Cardiac muscle cell (in vitro differentiated cells and primary cell): ENCODE measurements at regions not wholly inside any gene's neighbourhood (a gene's known extent, or its start where the extent isn't known, plus 50 kb on each side); places are given as distances from the start of the nearest gene placed in this dataset.

ENCODE experiments used
- DNase-seq, 2 donors: peaks; one replicate each; pipeline versions ENCODE4 v3.0.0 to v3.0.0-alpha.2; 2010 to 2017; ENCODE audit warnings: low read depth in 1 of 2, low spot score in 1 of 2
- H3K27ac ChIP-seq: fragments of 200-600 bp; sonication (generic); 2 replicates; pipeline ENCODE4 v1.5.1; 2016
- H3K27me3 ChIP-seq: fragments of 200-600 bp; sonication (generic); 2 replicates; pipeline ENCODE4 v1.6.0; 2016; ENCODE audit warnings: control low read depth
- H3K36me3 ChIP-seq: fragments of 200-600 bp; sonication (generic); 2 replicates; pipeline ENCODE4 v1.5.1; 2016; ENCODE audit warnings: control low read depth
- H3K4me1 ChIP-seq: fragments of 200-600 bp; sonication (generic); 2 replicates; pipeline ENCODE4 v1.8.1; 2017; ENCODE audit warnings: low read depth, mild to moderate bottlenecking, mixed run types
- H3K4me3 ChIP-seq: fragments of 200-600 bp; sonication (generic); 2 replicates; pipeline ENCODE4 v1.5.1; 2016; ENCODE audit warnings: mild to moderate bottlenecking
- H3K9me3 ChIP-seq: fragments of 200-600 bp; sonication (generic); 2 replicates; pipeline ENCODE4 v1.5.1; 2017; ENCODE audit warnings: low read depth, mild to moderate bottlenecking, control low read depth
- CTCF ChIP-seq: IDR thresholded peaks from 2 replicates; pipeline ENCODE4 v1.5.1; 2012; ENCODE audit warnings: low read depth, mild to moderate bottlenecking, low read length

- Histone ChIP-seq H3K27ac (no peak overlapping the region), H3K27me3 (no peaks in the 10 kb centered on the region), H3K9me3 (no peaks in the 10 kb centered on the region), H3K4me1 (no peaks in the 10 kb centered on the region), H3K4me3 (no peak overlapping the region), H3K36me3 (no peaks in the 10 kb centered on the region)
- DNase-seq: no peak
- no peak for TF ChIP-seq CTCF
These were observed 198.1 kb upstream of the NPY2R start for GRCh38 chr4:155010376-155010775.

GRCh38 chr4:155011163-155011780 is 197.2 kb upstream of the NPY2R start:
- Histone ChIP-seq H3K4me3 (no peak overlapping the region), H3K27me3 (no peaks in the 10 kb centered on the region), H3K4me1 (no peaks in the 10 kb centered on the region), H3K36me3 (no peaks in the 10 kb centered on the region), H3K27ac (no peak overlapping the region), H3K9me3 (no peaks in the 10 kb centered on the region)
- no peak for TF ChIP-seq CTCF
- no peak for DNase-seq

- Histone ChIP-seq H3K9me3 (no peaks in the 10 kb centered on the region), H3K4me1 (no peaks in the 10 kb centered on the region), H3K36me3 (no peaks in the 10 kb centered on the region), H3K27ac (no peak overlapping the region), H3K4me3 (no peak overlapping the region), H3K27me3 (no peaks in the 10 kb centered on the region)
- no peak for DNase-seq
- TF ChIP-seq CTCF: no peak
These were observed 196.0 kb upstream of the NPY2R start for GRCh38 chr4:155012469-155012868.

- peak in 1 of 2 donors; percentile 61 for DNase-seq
- H3K27ac ChIP-seq: no peak overlapping the region
- H3K36me3 ChIP-seq: no peaks in the 10 kb centered on the region
- no peak overlapping the region for H3K4me3 ChIP-seq
- H3K9me3 ChIP-seq: no peaks in the 10 kb centered on the region
- H3K4me1 ChIP-seq: no peaks in the 10 kb centered on the region
- no peaks in the 10 kb centered on the region for H3K27me3 ChIP-seq
- no peak for TF ChIP-seq CTCF
These were observed 191.0 kb upstream of the NPY2R start for GRCh38 chr4:155017426-155017825.

GRCh38 chr4:155025762-155026457 is 182.5 kb upstream of the NPY2R start:
- Histone ChIP-seq H3K27me3 (peaks cover 3% of the 10 kb centered on the region), H3K9me3 (no peaks in the 10 kb centered on the region), H3K4me1 (no peaks in the 10 kb centered on the region), H3K4me3 (no peak overlapping the region), H3K36me3 (no peaks in the 10 kb centered on the region), H3K27ac (no peak overlapping the region)
- peak; percentile 75 for TF ChIP-seq CTCF
- DNase-seq: peak; percentile 70 to 81
